NCI-H226 (cell line): ENCODE measurements at regions not wholly inside any gene's neighbourhood (a gene's known extent, or its start where the extent isn't known, plus 50 kb on each side); places are given as distances from the start of the nearest gene placed in this dataset.

Experiments
- DNase-seq: peaks from one replicate; pipeline ENCODE4 v3.0.0-alpha.2; 2015

- no peak for DNase-seq
Measured at GRCh38 chr9:88224938-88225337, 86.7 kb upstream of the SPATA31C2 start.

- DNase-seq: no peak
Measured at GRCh38 chr9:88221105-88221504, 82.8 kb upstream of the SPATA31C2 start.

GRCh38 chr9:88220652-88221051 is 82.4 kb upstream of the SPATA31C2 start:
- no peak for DNase-seq

GRCh38 chr9:88219601-88220000 is 81.3 kb upstream of the SPATA31C2 start:
- DNase-seq: no peak

- DNase-seq: no peak
Measured at GRCh38 chr9:88218726-88219125, 80.5 kb upstream of the SPATA31C2 start.

GRCh38 chr9:88216126-88216995 is 78.1 kb upstream of the SPATA31C2 start:
- DNase-seq: no peak

- DNase-seq: no peak
Measured at GRCh38 chr9:88215196-88216125, 77.2 kb upstream of the SPATA31C2 start.

GRCh38 chr9:88202321-88202720 is 64.0 kb upstream of the SPATA31C2 start:
- DNase-seq: no peak

DNA sequence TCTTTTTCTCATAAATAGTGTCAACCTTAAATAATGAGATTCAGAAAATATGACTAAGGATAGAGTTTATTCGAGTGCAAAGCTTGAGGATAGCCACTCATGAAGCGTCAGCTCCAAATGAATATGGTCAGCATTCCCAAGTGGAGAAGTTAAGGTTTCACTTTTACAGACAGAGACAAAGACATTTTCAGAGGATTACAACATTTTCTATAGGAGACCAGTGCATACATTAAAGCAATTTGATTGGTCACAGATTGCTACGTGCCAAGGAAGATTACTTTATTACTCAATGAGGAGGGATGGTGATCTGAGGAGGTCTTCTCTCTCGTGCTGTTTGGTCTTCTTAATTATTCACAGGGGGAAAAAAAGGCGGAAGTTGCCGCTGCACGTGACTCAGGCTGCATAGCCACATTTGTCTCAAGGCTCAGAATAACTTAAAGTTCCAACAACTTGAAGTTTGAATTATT is 60.1 kb upstream of the SPATA31C2 start:
- DNase-seq: peak; percentile 16

GRCh38 chr9:88197781-88198340 is 59.6 kb upstream of the SPATA31C2 start:
- DNase-seq: peak; percentile 64

GRCh38 chr9:88197016-88197415 is 58.7 kb upstream of the SPATA31C2 start:
- DNase-seq: no peak

GRCh38 chr9:88196142-88196790 is 58.0 kb upstream of the SPATA31C2 start:
- no peak for DNase-seq

DNA sequence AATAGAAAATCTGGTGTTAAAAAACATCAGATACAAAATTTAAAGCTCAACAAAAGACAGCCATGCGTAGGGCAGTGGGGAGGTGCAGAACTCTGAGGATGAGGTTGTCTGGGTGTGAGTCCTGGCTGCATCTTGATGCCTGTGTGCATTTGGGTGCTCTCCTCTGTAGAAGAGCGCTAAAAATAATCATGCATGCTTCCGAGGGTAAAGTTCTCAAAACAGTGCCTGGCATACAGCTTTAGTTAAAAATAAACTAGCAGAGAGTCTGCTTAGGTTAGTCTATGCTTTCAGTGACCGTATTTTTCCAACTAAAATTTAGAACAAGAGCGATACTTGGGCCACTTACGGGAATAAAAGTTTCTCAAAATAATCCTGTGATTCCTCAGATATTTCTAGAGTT is 55.5 kb upstream of the SPATA31C2 start:
- no peak for DNase-seq

DNA sequence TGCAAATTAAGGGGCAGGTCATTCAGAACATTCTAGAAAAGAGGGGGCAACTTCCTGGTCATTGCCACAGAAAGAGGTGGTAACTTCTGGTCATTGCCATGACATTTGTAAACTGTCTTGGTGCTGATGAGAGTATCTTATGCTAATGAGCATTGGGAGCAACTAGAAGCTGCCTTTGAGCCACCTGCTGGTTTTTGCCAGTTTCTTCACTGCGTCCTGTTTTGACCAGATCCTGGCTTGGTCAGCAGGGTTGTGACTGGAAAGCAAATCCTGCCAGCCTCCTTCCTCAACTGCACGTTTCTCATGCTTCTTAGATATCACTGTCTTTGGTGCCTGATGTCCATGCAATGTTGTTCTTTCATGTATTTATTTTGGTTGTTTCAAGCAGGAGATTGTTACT is 53.2 kb upstream of the SPATA31C2 start:
- no peak for DNase-seq

DNA sequence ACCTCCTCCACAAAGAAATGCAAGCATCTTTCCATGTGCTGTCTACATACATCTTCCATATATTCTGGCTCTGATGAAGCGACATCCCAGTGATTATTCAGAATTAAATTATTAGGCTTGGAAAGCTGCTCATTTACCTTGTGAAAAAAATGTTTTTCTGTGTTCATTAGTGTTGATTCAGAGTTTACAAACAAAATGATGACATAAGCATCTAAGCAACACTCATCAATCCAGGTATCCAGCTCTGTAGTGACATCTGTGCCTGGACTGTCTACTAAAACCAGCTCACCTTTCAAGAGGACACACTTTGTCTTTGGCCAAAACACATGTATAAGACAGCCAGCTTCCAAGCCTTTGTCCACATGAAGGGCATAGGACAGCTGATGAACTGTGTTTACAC is 51.1 kb upstream of the SPATA31C2 start:
- DNase-seq: no peak
